Esophagus (tissue), 2 donors: ENCODE measurements at regions not wholly inside any gene's neighbourhood (a gene's known extent, or its start where the extent isn't known, plus 50 kb on each side); places are given as distances from the start of the nearest gene placed in this dataset.

Experiments used
- H3K27ac ChIP-seq, 2 donors: one replicate each; pipeline ENCODE4 v1.5.1; 2013; ENCODE audit warnings: low read depth in 2 of 2, mild to moderate bottlenecking in 2 of 2, inconsistent platforms in 1 of 2, low read length in 1 of 2, moderate library complexity in 1 of 2
- H3K27me3 ChIP-seq, 2 donors: one replicate each; pipeline ENCODE4 v1.6.1; 2013; ENCODE audit warnings: low read length in 2 of 2, control low read depth in 1 of 2, mild to moderate bottlenecking in 1 of 2; ENCODE audit not compliant: insufficient read depth in 2 of 2, control insufficient read depth in 1 of 2
- H3K36me3 ChIP-seq, 2 donors: one replicate each; pipeline ENCODE4 v1.6.1; 2013; ENCODE audit warnings: low read length in 1 of 2; ENCODE audit not compliant: control insufficient read depth in 2 of 2, insufficient read depth in 2 of 2
- H3K4me1 ChIP-seq, 2 donors: one replicate each; pipeline ENCODE4 v1.6.1; 2013; ENCODE audit warnings: low read length in 1 of 2; ENCODE audit not compliant: control insufficient read depth in 2 of 2, insufficient read depth in 2 of 2
- H3K4me3 ChIP-seq, 2 donors: one replicate each; pipeline ENCODE4 v1.5.1; 2013; ENCODE audit warnings: low read length in 2 of 2, mild to moderate bottlenecking in 2 of 2, low read depth in 1 of 2, moderate library complexity in 1 of 2
- H3K9me3 ChIP-seq, 2 donors: one replicate each; pipeline ENCODE4 v1.6.1; 2013; ENCODE audit warnings: mild to moderate bottlenecking in 2 of 2, low read depth in 1 of 2, low read length in 1 of 2, moderate library complexity in 1 of 2; ENCODE audit not compliant: control insufficient read depth in 2 of 2, insufficient read depth in 1 of 2
- WGBS, 2 donors: extraction: QIAGEN DNeasy Blood & Tissue Kit; methylation state at CpG; one replicate each; pipeline ENCODE4 v1.1.7; 2013; 5-methylcytosine and 5-hydroxymethylcytosine counted together
- donor health status: healthy with polysubstance abuse.
- donor health status: Bipolar disorder and iron deficiency.

- WGBS, 2 donors: 75 to 80% methylated on average over 5 of the region's 5 CpGs
- Histone ChIP-seq H3K4me1 (no peaks in the 10 kb centered on the region), H3K4me3 (no peak overlapping the region), H3K27me3 (no peaks in the 10 kb centered on the region), H3K36me3 (no peaks in the 10 kb centered on the region), H3K9me3 (no peaks in the 10 kb centered on the region), H3K27ac (no peak overlapping the region)
Observed at GRCh38 chr3:30292192-30292893, 314.1 kb upstream of the TGFBR2 start.

GRCh38 chr3:30293621-30294240 is 312.7 kb upstream of the TGFBR2 start:
- WGBS, 2 donors: 84 to 89% methylated on average over 6 of the region's 6 CpGs
- Histone ChIP-seq H3K4me1 (no peaks in the 10 kb centered on the region), H3K36me3 (no peaks in the 10 kb centered on the region), H3K27me3 (no peaks in the 10 kb centered on the region), H3K4me3 (no peak overlapping the region), H3K27ac (no peak overlapping the region), H3K9me3 (no peaks in the 10 kb centered on the region)

GRCh38 chr3:30294241-30294667 is 312.1 kb upstream of the TGFBR2 start:
- H3K9me3 ChIP-seq: no peaks in the 10 kb centered on the region
- no peaks in the 10 kb centered on the region for H3K36me3 ChIP-seq
- no peaks in the 10 kb centered on the region for H3K4me1 ChIP-seq
- WGBS, 2 donors: 74 to 79% methylated on average over 4 of the region's 4 CpGs
- H3K27ac ChIP-seq: no peak overlapping the region
- no peak overlapping the region for H3K4me3 ChIP-seq
- H3K27me3 ChIP-seq: no peaks in the 10 kb centered on the region

GRCh38 chr3:30297112-30297511 is 309.3 kb upstream of the TGFBR2 start:
- Histone ChIP-seq H3K36me3 (no peaks in the 10 kb centered on the region), H3K4me3 (no peak overlapping the region), H3K4me1 (no peaks in the 10 kb centered on the region), H3K27ac (no peak overlapping the region), H3K9me3 (no peaks in the 10 kb centered on the region), H3K27me3 (no peaks in the 10 kb centered on the region)
- WGBS, 2 donors: 43 to 60% methylated on average over 1 of the region's 1 CpG

GRCh38 chr3:30299674-30300385 is 306.6 kb upstream of the TGFBR2 start:
- WGBS, 2 donors: 57 to 85% methylated on average over 3 of the region's 3 CpGs
- no peak overlapping the region for H3K27ac ChIP-seq
- no peaks in the 10 kb centered on the region for H3K4me1 ChIP-seq
- no peaks in the 10 kb centered on the region for H3K36me3 ChIP-seq
- H3K27me3 ChIP-seq: no peaks in the 10 kb centered on the region
- H3K4me3 ChIP-seq: no peak overlapping the region
- H3K9me3 ChIP-seq: no peaks in the 10 kb centered on the region

- Histone ChIP-seq H3K4me3 (no peak overlapping the region), H3K9me3 (no peaks in the 10 kb centered on the region), H3K27me3 (no peaks in the 10 kb centered on the region), H3K36me3 (no peaks in the 10 kb centered on the region), H3K4me1 (no peaks in the 10 kb centered on the region), H3K27ac (no peak overlapping the region)
- 68 to 78% methylated on average over 1 of the region's 1 CpG for WGBS, 2 donors
Observed at GRCh38 chr3:30300809-30301208, 305.6 kb upstream of the TGFBR2 start.

- Histone ChIP-seq H3K36me3 (no peaks in the 10 kb centered on the region), H3K27me3 (no peaks in the 10 kb centered on the region), H3K27ac (no peak overlapping the region), H3K4me1 (no peaks in the 10 kb centered on the region), H3K4me3 (no peak overlapping the region), H3K9me3 (no peaks in the 10 kb centered on the region)
- 65% methylated on average over 5 of the region's 5 CpGs for WGBS, 2 donors
Observed at GRCh38 chr3:30302027-30302426, 304.4 kb upstream of the TGFBR2 start.

GRCh38 chr3:30303770-30304169 is 302.6 kb upstream of the TGFBR2 start:
- H3K36me3 ChIP-seq: no peaks in the 10 kb centered on the region

GRCh38 chr3:30305021-30305420 is 301.4 kb upstream of the TGFBR2 start:
- Histone ChIP-seq H3K4me1 (no peaks in the 10 kb centered on the region), H3K9me3 (no peaks in the 10 kb centered on the region), H3K27me3 (no peaks in the 10 kb centered on the region), H3K4me3 (no peak overlapping the region), H3K27ac (no peak overlapping the region), H3K36me3 (no peaks in the 10 kb centered on the region)
- 92 to 94% methylated on average over 3 of the region's 3 CpGs for WGBS, 2 donors

More at GRCh38 chr3:30303770-30304169, 302.6 kb upstream of the TGFBR2 start:
- H3K4me3 ChIP-seq: no peak overlapping the region
- H3K4me1 ChIP-seq: no peaks in the 10 kb centered on the region
- H3K27ac ChIP-seq: no peak overlapping the region
- H3K9me3 ChIP-seq: no peaks in the 10 kb centered on the region
- no peaks in the 10 kb centered on the region for H3K27me3 ChIP-seq
- 96 to 97% methylated on average over 2 of the region's 2 CpGs for WGBS, 2 donors
